ENCODE measurements at regions not wholly inside any gene's neighbourhood (a gene's known extent, or its start where the extent isn't known, plus 50 kb on each side); places are given as distances from the start of the nearest gene placed in this dataset.

GRCh38 chr7:52938455-52939133 lies 96.8 kb upstream of the POM121L12 start:
- TF ChIP-seq, protein P1, sequence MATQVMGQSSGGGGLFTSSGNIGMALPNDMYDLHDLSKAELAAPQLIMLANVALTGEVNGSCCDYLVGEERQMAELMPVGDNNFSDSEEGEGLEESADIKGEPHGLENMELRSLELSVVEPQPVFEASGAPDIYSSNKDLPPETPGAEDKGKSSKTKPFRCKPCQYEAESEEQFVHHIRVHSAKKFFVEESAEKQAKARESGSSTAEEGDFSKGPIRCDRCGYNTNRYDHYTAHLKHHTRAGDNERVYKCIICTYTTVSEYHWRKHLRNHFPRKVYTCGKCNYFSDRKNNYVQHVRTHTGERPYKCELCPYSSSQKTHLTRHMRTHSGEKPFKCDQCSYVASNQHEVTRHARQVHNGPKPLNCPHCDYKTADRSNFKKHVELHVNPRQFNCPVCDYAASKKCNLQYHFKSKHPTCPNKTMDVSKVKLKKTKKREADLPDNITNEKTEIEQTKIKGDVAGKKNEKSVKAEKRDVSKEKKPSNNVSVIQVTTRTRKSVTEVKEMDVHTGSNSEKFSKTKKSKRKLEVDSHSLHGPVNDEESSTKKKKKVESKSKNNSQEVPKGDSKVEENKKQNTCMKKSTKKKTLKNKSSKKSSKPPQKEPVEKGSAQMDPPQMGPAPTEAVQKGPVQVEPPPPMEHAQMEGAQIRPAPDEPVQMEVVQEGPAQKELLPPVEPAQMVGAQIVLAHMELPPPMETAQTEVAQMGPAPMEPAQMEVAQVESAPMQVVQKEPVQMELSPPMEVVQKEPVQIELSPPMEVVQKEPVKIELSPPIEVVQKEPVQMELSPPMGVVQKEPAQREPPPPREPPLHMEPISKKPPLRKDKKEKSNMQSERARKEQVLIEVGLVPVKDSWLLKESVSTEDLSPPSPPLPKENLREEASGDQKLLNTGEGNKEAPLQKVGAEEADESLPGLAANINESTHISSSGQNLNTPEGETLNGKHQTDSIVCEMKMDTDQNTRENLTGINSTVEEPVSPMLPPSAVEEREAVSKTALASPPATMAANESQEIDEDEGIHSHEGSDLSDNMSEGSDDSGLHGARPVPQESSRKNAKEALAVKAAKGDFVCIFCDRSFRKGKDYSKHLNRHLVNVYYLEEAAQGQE (IDR thresholded peaks at IDR 0.05; ENCODE audit: low read depth) = no peak
- no peak for TF ChIP-seq CEBPB (IDR thresholded peaks at IDR 0.05)

Measured in Ishikawa (cell line).